ENCODE measurements at regions not wholly inside any gene's neighbourhood (a gene's known extent, or its start where the extent isn't known, plus 50 kb on each side); places are given as distances from the start of the nearest gene placed in this dataset.

DNA sequence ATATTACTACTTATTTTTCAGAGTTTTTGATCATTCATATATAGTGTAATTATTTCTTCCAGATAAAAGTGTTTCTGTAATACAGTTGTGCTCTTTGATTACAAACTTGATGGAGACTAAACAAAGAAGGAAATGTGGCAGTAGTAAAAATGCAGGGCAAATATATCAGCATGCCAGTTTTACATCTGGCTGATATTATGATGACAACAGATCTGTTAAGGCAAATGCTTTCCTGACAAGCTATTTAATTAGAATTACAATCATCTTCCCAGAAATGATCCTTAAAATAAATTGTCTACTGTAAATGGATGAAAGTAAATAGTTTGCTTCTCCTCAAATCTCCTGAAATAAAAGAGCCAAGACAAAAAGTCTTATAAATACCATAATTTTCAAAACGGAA, 1659.8 kb downstream of the BRINP3 start:
- TF ChIP-seq, protein P1, sequence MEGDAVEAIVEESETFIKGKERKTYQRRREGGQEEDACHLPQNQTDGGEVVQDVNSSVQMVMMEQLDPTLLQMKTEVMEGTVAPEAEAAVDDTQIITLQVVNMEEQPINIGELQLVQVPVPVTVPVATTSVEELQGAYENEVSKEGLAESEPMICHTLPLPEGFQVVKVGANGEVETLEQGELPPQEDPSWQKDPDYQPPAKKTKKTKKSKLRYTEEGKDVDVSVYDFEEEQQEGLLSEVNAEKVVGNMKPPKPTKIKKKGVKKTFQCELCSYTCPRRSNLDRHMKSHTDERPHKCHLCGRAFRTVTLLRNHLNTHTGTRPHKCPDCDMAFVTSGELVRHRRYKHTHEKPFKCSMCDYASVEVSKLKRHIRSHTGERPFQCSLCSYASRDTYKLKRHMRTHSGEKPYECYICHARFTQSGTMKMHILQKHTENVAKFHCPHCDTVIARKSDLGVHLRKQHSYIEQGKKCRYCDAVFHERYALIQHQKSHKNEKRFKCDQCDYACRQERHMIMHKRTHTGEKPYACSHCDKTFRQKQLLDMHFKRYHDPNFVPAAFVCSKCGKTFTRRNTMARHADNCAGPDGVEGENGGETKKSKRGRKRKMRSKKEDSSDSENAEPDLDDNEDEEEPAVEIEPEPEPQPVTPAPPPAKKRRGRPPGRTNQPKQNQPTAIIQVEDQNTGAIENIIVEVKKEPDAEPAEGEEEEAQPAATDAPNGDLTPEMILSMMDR (conservative IDR thresholded peaks at IDR 0.05; ENCODE audit: low read depth in 2 of 2), result no peak
- TF ChIP-seq CREB1 (CRISPR knock-in tag; IDR thresholded peaks at IDR 0.05; ENCODE audit: low read depth), result no peak
- TF ChIP-seq POLR2AphosphoS5 (IDR thresholded peaks at IDR 0.05; ENCODE audit: low read depth), result no peak
- TF ChIP-seq, protein P2, sequence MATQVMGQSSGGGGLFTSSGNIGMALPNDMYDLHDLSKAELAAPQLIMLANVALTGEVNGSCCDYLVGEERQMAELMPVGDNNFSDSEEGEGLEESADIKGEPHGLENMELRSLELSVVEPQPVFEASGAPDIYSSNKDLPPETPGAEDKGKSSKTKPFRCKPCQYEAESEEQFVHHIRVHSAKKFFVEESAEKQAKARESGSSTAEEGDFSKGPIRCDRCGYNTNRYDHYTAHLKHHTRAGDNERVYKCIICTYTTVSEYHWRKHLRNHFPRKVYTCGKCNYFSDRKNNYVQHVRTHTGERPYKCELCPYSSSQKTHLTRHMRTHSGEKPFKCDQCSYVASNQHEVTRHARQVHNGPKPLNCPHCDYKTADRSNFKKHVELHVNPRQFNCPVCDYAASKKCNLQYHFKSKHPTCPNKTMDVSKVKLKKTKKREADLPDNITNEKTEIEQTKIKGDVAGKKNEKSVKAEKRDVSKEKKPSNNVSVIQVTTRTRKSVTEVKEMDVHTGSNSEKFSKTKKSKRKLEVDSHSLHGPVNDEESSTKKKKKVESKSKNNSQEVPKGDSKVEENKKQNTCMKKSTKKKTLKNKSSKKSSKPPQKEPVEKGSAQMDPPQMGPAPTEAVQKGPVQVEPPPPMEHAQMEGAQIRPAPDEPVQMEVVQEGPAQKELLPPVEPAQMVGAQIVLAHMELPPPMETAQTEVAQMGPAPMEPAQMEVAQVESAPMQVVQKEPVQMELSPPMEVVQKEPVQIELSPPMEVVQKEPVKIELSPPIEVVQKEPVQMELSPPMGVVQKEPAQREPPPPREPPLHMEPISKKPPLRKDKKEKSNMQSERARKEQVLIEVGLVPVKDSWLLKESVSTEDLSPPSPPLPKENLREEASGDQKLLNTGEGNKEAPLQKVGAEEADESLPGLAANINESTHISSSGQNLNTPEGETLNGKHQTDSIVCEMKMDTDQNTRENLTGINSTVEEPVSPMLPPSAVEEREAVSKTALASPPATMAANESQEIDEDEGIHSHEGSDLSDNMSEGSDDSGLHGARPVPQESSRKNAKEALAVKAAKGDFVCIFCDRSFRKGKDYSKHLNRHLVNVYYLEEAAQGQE (IDR thresholded peaks at IDR 0.05; ENCODE audit: unreplicated experiment), result no peak
- no peak for TF ChIP-seq EZH2 (IDR thresholded peaks at IDR 0.05; ENCODE audit: low read depth, unreplicated experiment)
- no peak for TF ChIP-seq EZH2phosphoT487 (IDR thresholded peaks at IDR 0.05; ENCODE audit: unreplicated experiment)
- TF ChIP-seq ZNF114 (CRISPR knock-in tag; IDR thresholded peaks at IDR 0.05), result no peak
- no peak for TF ChIP-seq JUNB (IDR thresholded peaks at IDR 0.05; ENCODE audit: unreplicated experiment)
- TF ChIP-seq, protein P3, sequence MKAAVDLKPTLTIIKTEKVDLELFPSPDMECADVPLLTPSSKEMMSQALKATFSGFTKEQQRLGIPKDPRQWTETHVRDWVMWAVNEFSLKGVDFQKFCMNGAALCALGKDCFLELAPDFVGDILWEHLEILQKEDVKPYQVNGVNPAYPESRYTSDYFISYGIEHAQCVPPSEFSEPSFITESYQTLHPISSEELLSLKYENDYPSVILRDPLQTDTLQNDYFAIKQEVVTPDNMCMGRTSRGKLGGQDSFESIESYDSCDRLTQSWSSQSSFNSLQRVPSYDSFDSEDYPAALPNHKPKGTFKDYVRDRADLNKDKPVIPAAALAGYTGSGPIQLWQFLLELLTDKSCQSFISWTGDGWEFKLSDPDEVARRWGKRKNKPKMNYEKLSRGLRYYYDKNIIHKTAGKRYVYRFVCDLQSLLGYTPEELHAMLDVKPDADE (IDR thresholded peaks at IDR 0.05), result no peak
- no peak for TF ChIP-seq NANOG (IDR thresholded peaks at IDR 0.05; ENCODE audit: borderline replicate concordance)

Data from GM23338 (cell line).